ENCODE measurements at regions not wholly inside any gene's neighbourhood (a gene's known extent, or its start where the extent isn't known, plus 50 kb on each side); places are given as distances from the start of the nearest gene placed in this dataset.

GRCh38 chr5:72633041-72633445, 125.8 kb upstream of the ZNF366 start:
- no peak for TF ChIP-seq POLR2A (IDR thresholded peaks at IDR 0.05)
- no peak for TF ChIP-seq CTCF (IDR thresholded peaks at IDR 0.05 in 8 of 11, conservative IDR thresholded peaks at IDR 0.05 in 3 of 11)
- TF ChIP-seq POLR2AphosphoS5 (IDR thresholded peaks at IDR 0.05): no peak
